ENCODE measurements at regions not wholly inside any gene's neighbourhood (a gene's known extent, or its start where the extent isn't known, plus 50 kb on each side); places are given as distances from the start of the nearest gene placed in this dataset.

DNA sequence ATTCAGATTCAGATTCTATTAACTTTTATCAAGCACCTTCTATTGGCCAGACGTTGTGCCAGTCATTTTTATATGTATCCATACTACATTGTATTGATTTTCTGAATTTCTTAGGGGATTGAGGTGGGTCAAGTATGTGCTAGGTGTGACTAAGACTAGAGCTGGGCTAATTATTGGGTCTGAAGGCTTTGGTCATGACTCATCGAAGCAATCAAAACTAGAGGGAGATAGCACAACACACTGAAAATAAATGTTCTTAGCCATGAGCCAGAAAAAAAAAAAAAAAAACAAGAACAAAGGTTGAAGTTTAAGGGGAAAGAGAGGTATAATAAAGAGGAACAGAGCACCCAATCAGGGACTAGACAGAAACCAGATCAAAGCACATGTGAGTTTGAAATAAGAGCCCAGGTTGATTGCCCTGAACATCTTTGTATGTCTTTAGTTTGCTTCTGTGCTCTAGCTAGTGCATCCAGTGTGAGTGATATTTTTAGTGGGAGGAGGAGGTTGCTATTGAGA, 171.6 kb upstream of the FOXP2 start:
- TF ChIP-seq GATA2 (IDR thresholded peaks at IDR 0.05; ENCODE audit: low read depth, low read length) (no peak), GATA3 (IDR thresholded peaks at IDR 0.05; ENCODE audit: low read depth, low read length) (no peak)

All from SH-SY5Y (cell line).